Activated naive CD4-positive, alpha-beta T cell treated with anti-CD3 and anti-CD28 coated beads, Interleukin-2, amount 50 U/mL, for 24 hours (primary cell): ENCODE measurements at regions not wholly inside any gene's neighbourhood (a gene's known extent, or its start where the extent isn't known, plus 50 kb on each side); places are given as distances from the start of the nearest gene placed in this dataset.

Experiments used
- H3K27ac Mint-ChIP-seq: one replicate; pipeline ENCODE4 v1.8.0; 2021; ENCODE audit warnings: mild to moderate bottlenecking, mixed read lengths
- H3K27me3 Mint-ChIP-seq: one replicate; pipeline ENCODE4 v1.8.0; 2021; ENCODE audit warnings: mixed read lengths
- H3K36me3 Mint-ChIP-seq: one replicate; pipeline ENCODE4 v1.8.0; 2021; ENCODE audit warnings: mixed read lengths
- H3K4me1 Mint-ChIP-seq: one replicate; pipeline ENCODE4 v1.8.0; 2021; ENCODE audit warnings: mixed read lengths
- H3K4me3 Mint-ChIP-seq: one replicate; pipeline ENCODE4 v1.8.0; 2021; ENCODE audit warnings: mild to moderate bottlenecking, mixed read lengths
- H3K9me3 Mint-ChIP-seq: one replicate; pipeline ENCODE4 v1.8.0; 2021; ENCODE audit warnings: mixed read lengths

DNA sequence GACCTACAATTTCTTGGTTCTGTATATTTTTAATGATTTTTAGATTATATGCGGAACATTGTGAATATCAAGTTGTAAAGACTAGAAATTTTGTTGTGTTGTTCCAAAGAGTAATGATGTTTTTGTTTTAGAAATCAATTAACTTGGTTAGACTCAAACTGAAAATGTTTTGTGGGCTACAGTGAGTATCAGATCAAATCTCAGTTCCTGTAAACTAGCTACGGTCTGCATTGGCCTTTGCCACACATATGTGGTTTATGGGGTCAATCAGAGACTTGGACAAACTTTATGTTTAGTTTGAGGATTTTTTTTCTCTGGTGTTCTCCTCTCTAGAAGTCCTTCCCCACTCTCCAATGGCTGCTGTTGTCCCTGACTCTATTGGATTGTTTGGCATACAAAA is 308.0 kb upstream of the THRB start:
- Mint-ChIP-seq H3K27me3 (peaks cover 2% of the 10 kb centered on the region), H3K4me3 (no peak overlapping the region), H3K4me1 (no peaks in the 10 kb centered on the region), H3K36me3 (no peaks in the 10 kb centered on the region), H3K27ac (no peak overlapping the region), H3K9me3 (peaks cover 5% of the 10 kb centered on the region)

DNA sequence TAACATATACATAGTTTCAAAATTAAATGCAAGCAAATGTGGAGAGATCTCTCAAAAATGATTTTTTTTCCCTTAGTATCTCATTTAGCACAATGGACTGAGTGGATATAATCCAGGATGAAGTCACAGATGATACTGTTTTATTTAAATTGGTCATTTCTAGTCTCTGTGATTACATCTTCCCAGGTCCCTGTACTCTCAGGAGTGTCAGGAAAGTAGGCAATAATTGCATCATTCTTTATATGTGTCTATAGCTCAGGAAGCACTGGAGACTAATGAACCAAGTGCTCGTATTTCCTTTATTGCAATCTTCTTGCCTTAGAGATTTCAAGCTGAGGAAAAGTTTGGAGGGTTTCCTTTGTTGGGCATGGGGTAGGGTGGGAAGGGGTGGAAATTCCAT is 309.4 kb upstream of the THRB start:
- Mint-ChIP-seq H3K27me3 (peaks cover 2% of the 10 kb centered on the region), H3K9me3 (peaks cover 5% of the 10 kb centered on the region), H3K4me3 (no peak overlapping the region), H3K27ac (no peak overlapping the region), H3K4me1 (no peaks in the 10 kb centered on the region), H3K36me3 (no peaks in the 10 kb centered on the region)

DNA sequence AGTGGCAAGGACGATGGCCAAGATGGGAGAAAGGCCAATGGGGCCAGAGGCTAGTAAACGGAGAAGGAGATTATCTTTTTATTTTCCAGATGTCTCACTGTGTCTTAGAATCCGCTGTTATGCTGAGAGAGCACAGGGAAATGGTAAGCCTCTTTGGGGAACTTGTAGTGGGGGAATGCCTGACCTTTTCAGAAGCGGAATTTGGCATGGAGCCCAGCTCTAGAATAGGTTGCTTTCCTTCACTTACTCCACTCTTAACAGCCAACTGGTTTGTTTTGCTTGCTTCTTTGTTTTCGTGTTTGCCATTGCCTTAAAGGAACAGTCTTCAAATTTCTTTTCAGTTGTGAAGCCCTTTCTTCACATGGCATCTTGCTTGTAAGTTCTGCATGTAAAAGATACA is 316.2 kb upstream of the THRB start:
- Mint-ChIP-seq H3K4me1 (no peaks in the 10 kb centered on the region), H3K36me3 (no peaks in the 10 kb centered on the region)

DNA sequence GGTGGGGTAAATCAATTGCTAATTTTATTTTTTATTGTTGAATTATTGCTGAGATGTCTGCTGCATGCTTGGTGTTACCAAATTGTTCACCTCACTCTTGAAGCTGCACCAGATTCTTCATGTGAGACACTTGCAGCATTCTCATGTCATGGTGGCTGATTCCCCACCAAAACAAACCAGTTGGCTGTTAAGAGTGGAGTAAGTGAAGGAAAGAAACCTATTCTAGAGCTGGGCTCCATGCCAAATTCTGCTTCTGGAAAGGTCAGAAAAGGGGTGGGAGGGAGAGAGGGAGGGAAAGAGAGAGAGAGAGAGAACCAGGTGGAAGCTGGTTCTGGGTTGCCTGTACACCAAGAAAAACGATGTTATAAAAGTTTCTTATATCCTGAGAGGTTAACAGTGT is 317.5 kb upstream of the THRB start:
- Mint-ChIP-seq H3K4me3 (no peak overlapping the region), H3K27me3 (no peaks in the 10 kb centered on the region), H3K9me3 (no peaks in the 10 kb centered on the region), H3K4me1 (no peaks in the 10 kb centered on the region), H3K36me3 (no peaks in the 10 kb centered on the region), H3K27ac (no peak overlapping the region)

More for the DNA sequence above, 316.2 kb upstream of the THRB start:
- no peak overlapping the region for H3K4me3 Mint-ChIP-seq
- no peaks in the 10 kb centered on the region for H3K9me3 Mint-ChIP-seq
- H3K27ac Mint-ChIP-seq = no peak overlapping the region
- H3K27me3 Mint-ChIP-seq = no peaks in the 10 kb centered on the region

DNA sequence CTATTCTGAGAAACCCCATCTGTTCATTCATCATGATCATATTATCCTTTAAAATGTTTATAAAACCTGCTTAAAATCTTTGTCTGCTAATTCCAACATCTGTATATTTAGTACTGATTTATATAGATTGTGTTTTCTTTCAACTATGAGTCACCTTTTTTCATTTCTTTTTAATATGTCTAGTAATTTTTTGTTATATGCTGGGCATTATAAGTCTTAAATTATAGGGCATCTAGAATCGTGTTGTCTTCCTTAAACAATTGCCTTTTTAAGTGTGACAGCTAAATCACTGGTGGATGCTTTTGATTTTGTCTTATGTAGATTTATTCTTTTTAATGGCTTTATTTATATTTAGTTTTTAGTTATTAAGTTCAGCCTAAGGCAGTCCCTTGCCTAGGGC is 323.4 kb upstream of the THRB start:
- H3K27me3 Mint-ChIP-seq = no peaks in the 10 kb centered on the region
- peaks cover 6% of the 10 kb centered on the region for H3K9me3 Mint-ChIP-seq
- H3K27ac Mint-ChIP-seq = no peak overlapping the region
- no peak overlapping the region for H3K4me3 Mint-ChIP-seq
- no peaks in the 10 kb centered on the region for H3K36me3 Mint-ChIP-seq
- no peaks in the 10 kb centered on the region for H3K4me1 Mint-ChIP-seq

DNA sequence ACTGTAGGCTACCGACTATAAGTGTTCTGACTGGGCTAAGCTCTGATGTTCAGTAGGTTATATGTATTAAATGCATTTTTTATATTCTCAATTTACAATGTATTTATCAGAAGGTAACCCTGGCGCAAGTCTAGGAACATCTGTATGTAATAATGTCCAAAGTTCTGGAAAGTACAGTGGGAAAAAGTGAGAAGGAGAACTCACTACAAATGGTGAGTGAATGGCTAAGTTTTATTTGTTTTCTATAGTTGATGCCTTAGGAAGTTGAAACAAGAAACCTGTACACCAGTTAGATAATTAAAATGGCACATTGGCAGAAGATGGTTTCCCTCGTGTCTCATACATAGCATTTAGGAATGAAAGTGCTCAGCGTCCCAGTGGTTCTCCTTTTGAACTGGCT is 333.4 kb upstream of the THRB start:
- H3K9me3 Mint-ChIP-seq = peaks cover under 1% of the 10 kb centered on the region
- H3K4me1 Mint-ChIP-seq = no peaks in the 10 kb centered on the region
- peaks cover 21% of the 10 kb centered on the region for H3K27me3 Mint-ChIP-seq
- H3K27ac Mint-ChIP-seq = no peak overlapping the region
- H3K36me3 Mint-ChIP-seq = no peaks in the 10 kb centered on the region
- H3K4me3 Mint-ChIP-seq = no peak overlapping the region

DNA sequence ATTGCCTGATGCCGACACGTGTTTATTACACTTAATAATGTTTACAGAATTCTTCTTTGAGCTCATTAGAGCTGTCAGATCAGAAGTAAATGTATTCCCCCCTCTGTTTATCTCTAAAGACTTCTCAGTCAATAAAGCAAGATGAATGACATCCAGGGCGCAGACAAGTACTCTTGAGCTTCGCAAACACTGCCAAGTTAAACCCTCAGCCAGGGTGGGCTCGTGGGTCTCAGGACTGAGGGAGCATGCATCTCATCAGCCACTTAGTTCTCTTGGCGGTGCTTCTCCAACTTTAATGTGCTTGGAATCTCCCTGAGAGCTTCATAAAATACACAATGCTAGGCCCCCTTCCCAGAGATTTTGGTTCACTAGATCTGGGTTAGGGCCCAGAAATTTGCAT is 333.9 kb upstream of the THRB start:
- H3K27ac Mint-ChIP-seq = no peak overlapping the region
- no peak overlapping the region for H3K4me3 Mint-ChIP-seq
- H3K9me3 Mint-ChIP-seq = peaks cover 6% of the 10 kb centered on the region
- H3K4me1 Mint-ChIP-seq = no peaks in the 10 kb centered on the region
- no peaks in the 10 kb centered on the region for H3K36me3 Mint-ChIP-seq
- H3K27me3 Mint-ChIP-seq = peaks cover 21% of the 10 kb centered on the region

DNA sequence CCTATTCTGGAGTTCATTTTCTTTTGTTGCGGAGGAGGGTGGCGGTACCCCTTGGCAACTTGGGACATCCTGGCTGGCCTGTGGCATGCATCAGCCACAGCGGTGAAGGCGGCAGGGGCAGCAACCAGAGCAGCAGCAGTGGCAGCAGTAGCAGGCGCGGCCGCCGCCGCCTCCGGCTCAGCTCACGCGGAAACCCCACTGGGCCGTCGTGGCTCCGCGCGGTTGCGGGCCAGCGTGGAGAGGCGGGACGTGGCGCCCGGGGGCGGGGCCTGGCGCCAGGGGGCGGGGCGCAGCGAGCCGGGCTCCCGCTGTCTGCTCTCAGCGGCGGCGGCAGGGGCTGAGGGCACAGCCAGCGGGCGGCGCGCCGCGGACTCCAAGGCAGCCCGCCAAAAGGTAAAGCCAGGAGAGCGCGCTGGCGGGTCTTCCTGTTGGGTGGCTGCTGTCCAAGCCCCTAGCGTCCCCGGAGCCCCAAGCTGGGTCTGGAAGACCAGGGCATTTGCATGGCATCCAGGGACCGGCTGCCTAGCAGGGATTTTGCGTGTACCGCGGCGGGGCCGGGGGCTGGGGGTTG is 334.4 kb upstream of the THRB start:
- Mint-ChIP-seq H3K27me3 (peaks cover 21% of the 10 kb centered on the region), H3K36me3 (no peaks in the 10 kb centered on the region), H3K4me3 (no peak overlapping the region), H3K27ac (no peak overlapping the region), H3K9me3 (peaks cover 8% of the 10 kb centered on the region), H3K4me1 (no peaks in the 10 kb centered on the region)

DNA sequence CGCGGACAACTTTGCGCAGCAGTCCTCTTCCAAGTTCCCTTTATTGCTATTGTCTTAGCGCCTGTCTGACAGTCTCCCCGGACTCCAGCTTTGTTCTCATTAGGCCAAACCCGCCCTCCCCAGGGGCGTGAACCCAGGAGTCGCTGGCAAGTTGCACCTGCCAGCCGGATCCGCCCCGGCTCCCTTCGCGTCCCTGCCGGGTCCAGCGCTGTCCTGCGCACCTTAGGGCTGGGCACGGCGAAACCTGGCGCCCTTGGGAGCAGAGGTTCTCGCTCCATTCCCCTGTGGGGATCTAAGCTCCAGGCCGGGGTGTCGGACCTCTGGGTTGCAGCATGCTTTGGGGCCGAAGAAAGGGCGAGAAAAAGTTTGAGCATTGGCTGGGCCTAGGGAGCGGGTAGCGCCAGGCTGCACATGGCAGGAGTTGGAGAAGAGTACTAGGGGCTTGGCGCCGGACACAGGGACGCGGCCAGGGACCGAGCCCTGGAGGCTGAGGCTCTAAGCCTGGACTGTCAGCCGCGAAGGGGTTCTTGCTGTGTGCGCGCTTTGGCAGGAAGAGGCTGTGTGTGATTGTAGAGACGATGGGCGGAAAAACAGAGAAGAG is 335.1 kb upstream of the THRB start:
- Mint-ChIP-seq H3K4me3 (no peak overlapping the region), H3K4me1 (no peaks in the 10 kb centered on the region)

DNA sequence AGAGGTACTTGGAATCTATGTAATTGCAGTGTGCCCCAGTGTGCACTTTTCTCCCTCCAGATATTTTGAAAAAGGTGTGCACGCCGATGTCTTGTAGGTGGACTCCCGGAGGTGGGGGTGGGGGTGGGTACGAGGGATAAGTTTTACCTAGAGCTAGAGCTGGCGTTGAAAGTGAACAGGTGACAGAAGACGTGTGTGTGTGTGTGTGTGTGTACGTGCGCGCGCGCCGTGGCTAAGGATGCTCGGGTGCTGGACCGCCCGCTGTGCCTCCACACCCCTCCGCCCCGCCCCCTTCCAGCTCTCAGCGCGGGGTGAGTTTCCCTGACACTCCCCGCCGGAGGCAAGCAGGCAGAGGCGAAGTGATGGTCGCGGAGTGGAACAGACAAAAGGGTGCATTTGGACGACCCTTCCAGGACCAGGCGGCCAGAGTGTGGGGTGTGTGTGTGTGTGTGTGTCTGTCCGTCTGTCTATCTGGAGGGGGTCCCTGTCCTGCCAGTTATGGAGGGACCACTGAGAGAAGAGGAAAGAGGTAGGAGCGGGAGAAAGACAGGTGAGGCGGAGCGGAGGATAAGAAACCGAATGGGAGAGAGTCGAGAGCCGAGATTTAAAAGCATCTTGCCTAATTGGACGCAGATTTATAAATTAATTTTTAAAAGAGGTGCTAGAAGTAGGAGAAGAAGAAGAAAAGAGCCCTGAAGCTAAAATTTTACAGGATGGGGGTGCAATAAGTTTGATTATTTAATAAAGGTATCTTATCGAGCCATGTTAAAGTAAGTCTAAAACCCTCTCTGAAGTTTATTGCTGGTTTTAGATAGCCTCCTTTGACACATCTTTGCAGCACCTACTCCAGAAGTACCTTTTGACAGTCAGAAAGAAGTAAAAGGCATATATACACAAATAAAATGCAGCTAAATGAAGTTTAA is 335.8 kb upstream of the THRB start:
- Mint-ChIP-seq H3K27me3 (peaks cover 21% of the 10 kb centered on the region), H3K36me3 (no peaks in the 10 kb centered on the region), H3K9me3 (peaks cover 8% of the 10 kb centered on the region), H3K4me1 (no peaks in the 10 kb centered on the region), H3K27ac (no peak overlapping the region), H3K4me3 (no peak overlapping the region)

More for the DNA sequence above, 335.1 kb upstream of the THRB start:
- H3K27ac Mint-ChIP-seq = no peak overlapping the region
- no peaks in the 10 kb centered on the region for H3K36me3 Mint-ChIP-seq
- H3K27me3 Mint-ChIP-seq = peaks cover 21% of the 10 kb centered on the region
- H3K9me3 Mint-ChIP-seq = peaks cover 8% of the 10 kb centered on the region

DNA sequence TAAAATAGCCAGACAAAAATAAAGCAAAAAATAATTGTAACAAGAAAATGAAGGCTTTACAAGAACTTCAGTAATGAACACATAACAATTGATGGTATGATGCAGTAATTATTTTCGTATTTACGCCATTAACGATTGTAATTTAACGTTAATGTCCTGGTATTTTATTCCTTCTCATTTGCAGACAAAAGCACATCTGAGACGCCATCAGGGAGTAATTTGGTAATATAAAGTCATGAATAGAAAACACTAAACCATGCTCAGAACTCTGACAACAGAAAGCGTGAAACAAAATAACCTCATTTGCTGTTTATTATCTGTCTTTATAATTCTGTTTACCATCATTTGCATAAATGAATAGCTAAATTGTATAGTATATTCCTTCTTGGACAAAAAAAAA is 336.6 kb upstream of the THRB start:
- no peaks in the 10 kb centered on the region for H3K36me3 Mint-ChIP-seq
- no peaks in the 10 kb centered on the region for H3K4me1 Mint-ChIP-seq

DNA sequence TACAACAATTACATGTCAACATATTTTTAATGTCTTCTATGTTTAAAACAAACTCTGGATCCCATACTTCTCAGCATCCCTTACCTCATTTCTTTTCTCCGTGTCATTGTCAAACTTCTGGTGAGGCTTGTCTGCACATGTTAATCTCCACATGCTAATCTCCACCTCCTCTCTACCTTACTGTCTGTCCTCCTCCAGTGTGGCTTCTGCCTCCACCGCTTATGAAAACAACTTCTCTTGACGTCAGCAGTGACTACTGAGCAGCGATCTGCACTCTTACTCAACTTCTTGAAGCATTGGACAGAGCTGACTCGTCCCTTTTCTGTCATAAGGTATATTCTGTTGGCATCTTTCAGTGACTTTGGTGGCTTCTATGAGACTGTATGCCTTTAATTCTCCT is 338.2 kb upstream of the THRB start:
- no peaks in the 10 kb centered on the region for H3K36me3 Mint-ChIP-seq
- no peak overlapping the region for H3K27ac Mint-ChIP-seq
- peaks cover 18% of the 10 kb centered on the region for H3K27me3 Mint-ChIP-seq
- peaks cover 8% of the 10 kb centered on the region for H3K9me3 Mint-ChIP-seq
- H3K4me1 Mint-ChIP-seq = no peaks in the 10 kb centered on the region
- H3K4me3 Mint-ChIP-seq = no peak overlapping the region

More for the DNA sequence above, 336.6 kb upstream of the THRB start:
- peaks cover 21% of the 10 kb centered on the region for H3K27me3 Mint-ChIP-seq
- H3K27ac Mint-ChIP-seq = no peak overlapping the region
- peaks cover 8% of the 10 kb centered on the region for H3K9me3 Mint-ChIP-seq
- no peak overlapping the region for H3K4me3 Mint-ChIP-seq

DNA sequence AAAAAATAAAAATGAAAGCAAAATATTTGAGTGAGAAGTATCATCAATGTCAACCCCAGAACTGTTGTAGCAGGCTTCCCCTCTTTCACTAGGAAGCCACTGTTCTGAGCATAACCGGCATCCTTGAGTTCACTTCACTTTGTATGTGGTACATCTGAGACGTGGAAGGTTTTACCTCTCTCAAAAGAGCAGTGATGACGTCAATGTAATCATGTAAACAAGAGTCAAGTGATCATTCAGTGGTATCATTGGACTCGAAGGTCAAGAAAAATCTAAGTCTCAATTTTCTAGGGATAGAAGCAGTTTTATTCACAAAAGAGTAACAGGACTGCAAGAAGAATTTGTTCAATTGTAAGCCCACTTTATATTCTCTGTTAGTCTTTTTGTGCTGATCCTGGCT is 339.8 kb upstream of the THRB start:
- H3K36me3 Mint-ChIP-seq = no peaks in the 10 kb centered on the region
- H3K4me1 Mint-ChIP-seq = no peaks in the 10 kb centered on the region

DNA sequence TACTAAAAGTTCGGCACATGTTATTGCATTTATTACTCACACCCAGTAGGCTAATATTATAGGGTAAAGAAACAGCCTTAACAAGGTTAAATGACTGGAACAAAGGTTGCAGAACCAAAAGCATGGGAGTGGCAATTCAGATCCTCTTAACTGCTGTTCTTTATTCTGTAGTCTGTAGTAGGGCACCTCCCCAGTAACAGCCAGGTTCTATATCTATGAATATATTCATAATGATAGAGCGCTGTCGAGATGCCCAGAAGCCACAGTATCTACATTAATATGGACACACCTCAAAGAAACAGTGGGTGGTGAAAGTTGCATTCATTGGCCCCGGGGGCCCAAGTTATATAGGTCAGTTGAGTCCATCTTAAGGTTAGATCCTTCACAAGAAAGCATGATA is 340.9 kb upstream of the THRB start:
- peaks cover 8% of the 10 kb centered on the region for H3K9me3 Mint-ChIP-seq
- no peaks in the 10 kb centered on the region for H3K36me3 Mint-ChIP-seq
- H3K27ac Mint-ChIP-seq = no peak overlapping the region
- no peak overlapping the region for H3K4me3 Mint-ChIP-seq
- peaks cover 2% of the 10 kb centered on the region for H3K27me3 Mint-ChIP-seq
- H3K4me1 Mint-ChIP-seq = no peaks in the 10 kb centered on the region

More for the DNA sequence above, 339.8 kb upstream of the THRB start:
- peaks cover 9% of the 10 kb centered on the region for H3K27me3 Mint-ChIP-seq
- peaks cover 8% of the 10 kb centered on the region for H3K9me3 Mint-ChIP-seq
- H3K27ac Mint-ChIP-seq = no peak overlapping the region
- H3K4me3 Mint-ChIP-seq = no peak overlapping the region

DNA sequence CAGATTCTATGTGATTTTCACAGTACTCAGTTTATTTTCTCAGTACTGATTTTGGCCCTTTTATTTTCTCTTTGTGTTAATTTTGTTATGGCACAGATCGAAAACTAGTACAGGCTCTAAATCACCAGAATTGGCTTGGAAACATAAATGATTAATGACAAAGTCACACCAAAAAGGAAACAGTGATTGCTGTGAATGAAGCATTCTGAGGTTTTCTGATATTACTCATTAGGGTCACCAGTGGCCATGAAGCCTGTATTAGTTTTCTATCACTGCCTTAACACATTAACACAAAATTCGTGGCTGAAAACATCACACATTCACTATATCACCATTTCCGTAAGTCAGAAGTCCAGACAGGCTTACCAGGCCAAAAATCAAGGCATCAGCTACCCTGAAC is 343.0 kb upstream of the THRB start:
- H3K27me3 Mint-ChIP-seq = no peaks in the 10 kb centered on the region
- peaks cover 8% of the 10 kb centered on the region for H3K9me3 Mint-ChIP-seq
- H3K4me3 Mint-ChIP-seq = no peak overlapping the region
- no peak overlapping the region for H3K27ac Mint-ChIP-seq
- no peaks in the 10 kb centered on the region for H3K4me1 Mint-ChIP-seq
- no peaks in the 10 kb centered on the region for H3K36me3 Mint-ChIP-seq

DNA sequence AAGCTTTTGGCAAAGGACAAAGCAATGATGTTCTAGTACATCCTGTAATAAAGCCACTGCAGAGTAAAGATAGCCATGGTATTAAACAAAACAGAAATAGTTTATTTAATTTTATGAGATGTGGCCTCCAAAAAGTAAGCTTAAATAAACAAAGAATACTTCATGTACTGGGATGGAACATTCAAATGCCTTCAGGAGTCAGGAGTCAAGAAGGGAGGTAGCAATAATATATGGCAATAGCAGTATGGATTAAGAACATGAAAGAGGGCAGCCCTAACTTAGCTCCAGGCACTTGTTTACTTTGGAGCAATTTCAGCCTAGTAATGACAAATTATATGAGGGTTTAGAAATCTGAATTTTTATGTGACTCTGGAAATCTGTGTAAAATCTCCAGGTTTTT is 343.9 kb upstream of the THRB start:
- Mint-ChIP-seq H3K27ac (no peak overlapping the region), H3K9me3 (peaks cover 2% of the 10 kb centered on the region), H3K36me3 (no peaks in the 10 kb centered on the region), H3K27me3 (no peaks in the 10 kb centered on the region), H3K4me1 (no peaks in the 10 kb centered on the region), H3K4me3 (no peak overlapping the region)
